Esophagus muscularis mucosa (tissue), 4 donors: ENCODE measurements at regions not wholly inside any gene's neighbourhood (a gene's known extent, or its start where the extent isn't known, plus 50 kb on each side); places are given as distances from the start of the nearest gene placed in this dataset.

Source experiments
- DNase-seq: peaks from one replicate; pipeline ENCODE4 v3.0.0-alpha.2; 2017; ENCODE audit errors: extremely low spot score
- H3K27ac ChIP-seq, 4 donors: fragments of 200-600 bp; sonication (generic); replicated peaks in 1 of 4; 1 replicate in 3 of 4; 2 replicates in 1 of 4; pipeline ENCODE4 v1.5.1; 2016 to 2019; ENCODE audit warnings: mild to moderate bottlenecking in 1 of 4
- H3K27me3 ChIP-seq, 4 donors: fragments of 200-600 bp; sonication (generic); one replicate each; pipeline versions ENCODE4 v1.5.1 to v1.6.0; 2016 to 2019
- H3K36me3 ChIP-seq, 4 donors: fragments of 200-600 bp; sonication (generic); one replicate each; pipeline ENCODE4 v1.5.1; 2016 to 2019
- H3K4me1 ChIP-seq, 4 donors: fragments of 200-600 bp; sonication (generic); one replicate each; pipeline ENCODE4 v1.5.1; 2016 to 2019
- H3K4me3 ChIP-seq, 4 donors: fragments of 200-600 bp; sonication (generic); 1 replicate in 2 of 4; 2 replicates in 2 of 4; pipeline ENCODE4 v1.5.1; 2016 to 2019; ENCODE audit warnings: mild to moderate bottlenecking in 4 of 4, moderate library complexity in 1 of 4
- H3K9me3 ChIP-seq, 4 donors: fragments of 200-600 bp; sonication (generic); 1 replicate in 3 of 4; 2 replicates in 1 of 4; pipeline ENCODE4 v1.5.1; 2016 to 2019
- EP300 ChIP-seq: sonication (generic); formaldehyde crosslinking; IDR thresholded peaks from one replicate; pipeline ENCODE4 v1.6.1; 2017; ENCODE audit warnings: antibody characterized with exemption
- POLR2A ChIP-seq: fragments of 450-650 bp; IDR thresholded peaks from one replicate; pipeline ENCODE4 v1.6.1; 2017; ENCODE audit warnings: antibody characterized with exemption, moderate library complexity, mild to moderate bottlenecking, low read depth
- POLR2AphosphoS5 ChIP-seq, 2 donors: sonication (generic); formaldehyde crosslinking; IDR thresholded peaks; one replicate each; pipeline ENCODE4 v1.6.1; 2017; ENCODE audit warnings: antibody characterized with exemption in 2 of 2
- WGBS: methylation state at CpG from one replicate; pipeline ENCODE4 v1.1.5; 2018; 5-methylcytosine and 5-hydroxymethylcytosine counted together
- intact Hi-C: fragments of 100-400 bp; cut with DNase I; formaldehyde crosslinking; loops from one replicate; pipeline ENCODE4 v1.15.1; 2023
- TF ChIP-seq, protein P1 (sequence below), 3 experiments: fragments of 200-600 bp in 2 of 3; fragments of 450-650 bp in 1 of 3; sonication (generic) in 2 of 3; IDR thresholded peaks; one replicate each; pipeline ENCODE4 v1.5.1; 2017 to 2019; ENCODE audit warnings: antibody characterized with exemption in 3 of 3, mild to moderate bottlenecking in 2 of 3, moderate library complexity in 1 of 3

GRCh38 chr1:239647964-239648632 is 261.7 kb downstream of the CHRM3 start:
- WGBS: 87% methylated on average over 2 of the region's 2 CpGs
- TF ChIP-seq POLR2A (no peak), EP300 (no peak), POLR2AphosphoS5 (IDR thresholded peaks at IDR 0.05) (no peak)
- TF ChIP-seq, protein P1, sequence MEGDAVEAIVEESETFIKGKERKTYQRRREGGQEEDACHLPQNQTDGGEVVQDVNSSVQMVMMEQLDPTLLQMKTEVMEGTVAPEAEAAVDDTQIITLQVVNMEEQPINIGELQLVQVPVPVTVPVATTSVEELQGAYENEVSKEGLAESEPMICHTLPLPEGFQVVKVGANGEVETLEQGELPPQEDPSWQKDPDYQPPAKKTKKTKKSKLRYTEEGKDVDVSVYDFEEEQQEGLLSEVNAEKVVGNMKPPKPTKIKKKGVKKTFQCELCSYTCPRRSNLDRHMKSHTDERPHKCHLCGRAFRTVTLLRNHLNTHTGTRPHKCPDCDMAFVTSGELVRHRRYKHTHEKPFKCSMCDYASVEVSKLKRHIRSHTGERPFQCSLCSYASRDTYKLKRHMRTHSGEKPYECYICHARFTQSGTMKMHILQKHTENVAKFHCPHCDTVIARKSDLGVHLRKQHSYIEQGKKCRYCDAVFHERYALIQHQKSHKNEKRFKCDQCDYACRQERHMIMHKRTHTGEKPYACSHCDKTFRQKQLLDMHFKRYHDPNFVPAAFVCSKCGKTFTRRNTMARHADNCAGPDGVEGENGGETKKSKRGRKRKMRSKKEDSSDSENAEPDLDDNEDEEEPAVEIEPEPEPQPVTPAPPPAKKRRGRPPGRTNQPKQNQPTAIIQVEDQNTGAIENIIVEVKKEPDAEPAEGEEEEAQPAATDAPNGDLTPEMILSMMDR (IDR thresholded peaks at IDR 0.05): no peak
- Histone ChIP-seq H3K4me1 (peaks cover 0 to 5% (median 0%) of the 10 kb centered on the region in 4 donors), H3K27me3 (no peaks in the 10 kb centered on the region), H3K4me3 (no peak overlapping the region), H3K27ac (no peak overlapping the region), H3K9me3 (peaks cover 0 to 3% (median 0%) of the 10 kb centered on the region in 4 donors), H3K36me3 (peaks cover 0 to 5% (median 0%) of the 10 kb centered on the region in 4 donors)
- DNase-seq: no peak
- intact Hi-C loops: no loop called here

GRCh38 chr1:239655023-239655422 is 268.7 kb downstream of the CHRM3 start:
- H3K4me3 ChIP-seq: no peak overlapping the region
- no peaks in the 10 kb centered on the region for H3K9me3 ChIP-seq
- TF ChIP-seq POLR2AphosphoS5 (IDR thresholded peaks at IDR 0.05) (no peak), EP300 (no peak), POLR2A (no peak)
- TF ChIP-seq, protein P1 (IDR thresholded peaks at IDR 0.05): no peak
- H3K36me3 ChIP-seq: no peaks in the 10 kb centered on the region
- peaks cover 0 to 21% (median 11%) of the 10 kb centered on the region in 4 donors for H3K4me1 ChIP-seq
- 53% methylated on average over 2 of the region's 2 CpGs for WGBS
- DNase-seq: no peak
- H3K27me3 ChIP-seq: no peaks in the 10 kb centered on the region
- no peak overlapping the region for H3K27ac ChIP-seq
- intact Hi-C loops: no loop called here

DNA sequence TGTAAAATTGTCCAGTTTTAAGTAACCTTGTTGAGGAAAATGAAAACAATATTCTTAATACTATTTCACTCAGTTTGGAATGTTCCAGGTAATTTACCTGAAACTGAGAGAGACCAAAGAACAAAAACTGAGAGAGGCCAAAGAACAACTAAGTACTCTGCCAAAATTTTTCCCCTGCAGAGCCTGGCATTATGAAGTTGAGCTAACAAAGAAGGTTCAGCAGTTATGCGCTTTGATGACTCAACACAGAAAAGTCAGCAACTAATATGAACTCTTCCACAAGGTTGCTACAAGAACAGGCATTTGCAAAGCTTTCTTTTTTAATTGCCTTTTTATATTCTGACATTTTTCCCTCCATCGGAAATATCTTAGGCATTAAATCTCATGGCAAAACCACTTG is 270.9 kb downstream of the CHRM3 start:
- TF ChIP-seq EP300 (no peak), POLR2AphosphoS5 (IDR thresholded peaks at IDR 0.05) (no peak), POLR2A (no peak)
- TF ChIP-seq, protein P1 (IDR thresholded peaks at IDR 0.05): no peak
- Histone ChIP-seq H3K27me3 (no peaks in the 10 kb centered on the region), H3K36me3 (no peaks in the 10 kb centered on the region), H3K4me1 (peaks cover 0 to 29% (median 12%) of the 10 kb centered on the region in 4 donors), H3K9me3 (no peaks in the 10 kb centered on the region), H3K4me3 (no peak overlapping the region), H3K27ac (no peak overlapping the region)
- intact Hi-C loops: no loop called here
- WGBS: 67% methylated on average over 2 of the region's 2 CpGs
- no peak for DNase-seq

- 86% methylated on average over 3 of the region's 3 CpGs for WGBS
- intact Hi-C loops: no loop called here
These were observed 276.6 kb downstream of the CHRM3 start for GRCh38 chr1:239662950-239663349.

More at GRCh38 chr1:239662950-239663349, 276.6 kb downstream of the CHRM3 start:
- TF ChIP-seq POLR2AphosphoS5 (IDR thresholded peaks at IDR 0.05) (no peak), POLR2A (no peak), EP300 (no peak)
- TF ChIP-seq, protein P1 (IDR thresholded peaks at IDR 0.05): no peak
- Histone ChIP-seq H3K27ac (no peak overlapping the region), H3K4me1 (peaks cover 0 to 36% (median 8%) of the 10 kb centered on the region in 4 donors), H3K9me3 (no peaks in the 10 kb centered on the region), H3K36me3 (no peaks in the 10 kb centered on the region), H3K27me3 (no peaks in the 10 kb centered on the region), H3K4me3 (no peak overlapping the region)
- DNase-seq: no peak
